HFF-Myc (cell line): ENCODE measurements at regions not wholly inside any gene's neighbourhood (a gene's known extent, or its start where the extent isn't known, plus 50 kb on each side); places are given as distances from the start of the nearest gene placed in this dataset.

Experiments
- DNase-seq: peaks from one replicate; pipeline ENCODE4 v3.0.0-alpha.2; 2011; ENCODE audit warnings: low read depth; ENCODE audit errors: extremely low read depth
- H3K4me3 ChIP-seq: replicated peaks from 2 replicates; pipeline ENCODE4 v1.5.1; 2011; ENCODE audit warnings: low read depth, mild to moderate bottlenecking, control low read depth, low read length
- CTCF ChIP-seq: IDR thresholded peaks from 2 replicates; pipeline ENCODE4 v1.5.1; 2012; ENCODE audit warnings: mild to moderate bottlenecking, low read depth, low read length, control low read depth; ENCODE audit errors: missing control alignments

GRCh38 chr5:39605588-39606575, 181.1 kb upstream of the DAB2 start:
- no peak for DNase-seq
- TF ChIP-seq CTCF = no peak
- no peak overlapping the region for H3K4me3 ChIP-seq

GRCh38 chr5:39605145-39605544, 180.4 kb upstream of the DAB2 start:
- DNase-seq = no peak
- no peak for TF ChIP-seq CTCF

DNA sequence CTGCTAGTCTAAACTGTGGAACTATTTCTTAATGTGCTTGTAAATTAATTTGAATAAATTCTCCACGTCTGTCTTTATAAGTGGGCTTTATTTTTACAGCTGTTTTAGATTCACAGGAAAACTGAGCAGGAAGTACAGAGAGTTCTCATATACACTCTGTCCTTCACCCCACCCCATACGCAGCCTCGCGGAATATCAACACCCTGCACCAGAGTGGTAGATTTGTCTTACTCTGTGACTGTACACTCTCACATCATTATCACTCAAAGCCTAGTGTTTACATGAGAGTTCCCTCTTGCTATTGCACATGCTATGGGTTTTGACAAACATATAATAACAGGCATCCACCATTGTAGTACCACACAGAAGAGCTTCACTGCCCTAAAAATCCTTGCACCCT, 179.7 kb upstream of the DAB2 start:
- DNase-seq = no peak
- TF ChIP-seq CTCF = no peak
- H3K4me3 ChIP-seq = no peak overlapping the region

More at GRCh38 chr5:39605145-39605544, 180.4 kb upstream of the DAB2 start:
- no peak overlapping the region for H3K4me3 ChIP-seq

DNA sequence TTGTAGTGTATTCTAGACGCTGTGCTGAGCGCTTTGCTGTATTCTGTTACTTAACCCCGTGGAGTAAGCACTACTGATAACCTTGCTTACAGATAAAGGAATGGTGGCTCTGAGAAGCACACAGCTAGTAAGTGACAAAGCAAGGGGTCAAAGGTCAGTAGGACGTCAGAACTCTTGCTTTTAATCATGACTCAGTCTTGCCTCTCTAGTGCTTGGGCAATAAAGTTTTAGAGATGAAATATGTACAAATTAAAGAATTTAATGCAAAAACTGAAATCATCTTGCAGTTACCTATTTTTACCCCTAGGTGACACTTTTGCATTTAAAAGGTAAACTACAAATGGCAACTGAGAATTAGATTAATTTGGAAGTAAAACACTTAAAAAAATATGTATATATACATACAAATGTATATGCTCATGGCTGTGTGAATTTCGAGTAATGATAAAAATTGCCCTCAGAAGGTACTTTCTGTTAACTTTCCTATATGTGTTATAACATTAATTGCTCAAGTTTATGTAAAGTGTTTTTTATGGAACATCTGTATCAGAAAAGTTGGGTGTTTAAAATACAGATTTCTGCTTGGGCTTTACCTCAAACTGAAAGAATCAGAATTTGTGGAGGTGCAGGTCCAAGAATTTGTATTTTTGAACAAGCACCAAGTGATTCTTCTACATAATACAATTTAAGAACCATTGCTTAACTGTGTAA, 175.1 kb upstream of the DAB2 start:
- peak; percentile 30 for TF ChIP-seq CTCF
- peak; percentile 36 for DNase-seq
- H3K4me3 ChIP-seq = no peak overlapping the region

DNA sequence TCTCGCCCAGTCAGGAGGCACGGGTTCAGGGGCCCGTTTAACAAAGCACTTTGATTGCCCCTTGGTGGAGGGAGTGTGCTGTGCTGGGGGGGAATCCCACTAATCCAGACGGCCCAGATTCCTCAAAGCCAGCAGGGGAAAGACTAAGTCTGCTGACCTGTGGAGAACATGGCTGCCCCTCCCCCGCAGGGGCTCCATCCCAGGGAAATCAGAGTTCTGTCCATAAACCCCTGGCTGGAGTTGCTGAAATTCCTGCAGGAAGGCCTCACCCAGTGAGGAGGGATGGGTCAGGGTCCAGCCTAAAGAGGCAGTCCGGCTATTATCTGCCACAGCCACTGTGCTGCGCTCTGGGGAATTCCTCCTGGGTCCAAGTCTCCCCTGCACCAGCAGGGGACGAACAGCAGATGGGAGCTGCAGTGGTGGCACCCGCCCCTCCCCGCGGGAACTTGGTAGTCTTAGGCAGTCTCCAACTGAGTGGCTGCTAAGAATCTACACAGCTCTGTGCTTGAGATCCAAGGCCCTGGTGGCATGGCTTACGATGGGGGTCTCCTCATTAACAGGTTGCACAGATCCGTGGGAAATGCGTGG, 174.0 kb upstream of the DAB2 start:
- no peak for TF ChIP-seq CTCF
- no peak for DNase-seq
- H3K4me3 ChIP-seq = no peak overlapping the region

DNA sequence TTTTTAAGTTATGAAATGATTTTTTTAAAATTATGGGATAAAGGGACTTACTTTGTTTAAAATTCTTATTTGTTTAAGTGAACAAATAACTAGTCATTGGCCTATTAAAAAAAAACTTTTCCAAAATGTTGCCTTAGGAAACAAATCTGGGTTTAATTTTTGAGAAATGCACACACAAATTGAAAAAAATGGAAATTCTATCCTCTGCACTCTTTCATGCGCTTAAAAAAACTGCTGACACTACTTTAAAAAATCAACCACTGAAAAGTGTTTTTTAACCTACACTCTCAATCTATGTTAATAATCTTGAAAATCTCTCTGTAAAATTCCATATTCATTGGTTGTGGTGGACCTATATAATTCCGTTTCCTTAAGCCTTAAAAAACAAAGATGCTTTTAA, 163.4 kb upstream of the DAB2 start:
- DNase-seq = no peak
- H3K4me3 ChIP-seq = no peak overlapping the region
- TF ChIP-seq CTCF = no peak
